ENCODE measurements at regions not wholly inside any gene's neighbourhood (a gene's known extent, or its start where the extent isn't known, plus 50 kb on each side); places are given as distances from the start of the nearest gene placed in this dataset.

DNA sequence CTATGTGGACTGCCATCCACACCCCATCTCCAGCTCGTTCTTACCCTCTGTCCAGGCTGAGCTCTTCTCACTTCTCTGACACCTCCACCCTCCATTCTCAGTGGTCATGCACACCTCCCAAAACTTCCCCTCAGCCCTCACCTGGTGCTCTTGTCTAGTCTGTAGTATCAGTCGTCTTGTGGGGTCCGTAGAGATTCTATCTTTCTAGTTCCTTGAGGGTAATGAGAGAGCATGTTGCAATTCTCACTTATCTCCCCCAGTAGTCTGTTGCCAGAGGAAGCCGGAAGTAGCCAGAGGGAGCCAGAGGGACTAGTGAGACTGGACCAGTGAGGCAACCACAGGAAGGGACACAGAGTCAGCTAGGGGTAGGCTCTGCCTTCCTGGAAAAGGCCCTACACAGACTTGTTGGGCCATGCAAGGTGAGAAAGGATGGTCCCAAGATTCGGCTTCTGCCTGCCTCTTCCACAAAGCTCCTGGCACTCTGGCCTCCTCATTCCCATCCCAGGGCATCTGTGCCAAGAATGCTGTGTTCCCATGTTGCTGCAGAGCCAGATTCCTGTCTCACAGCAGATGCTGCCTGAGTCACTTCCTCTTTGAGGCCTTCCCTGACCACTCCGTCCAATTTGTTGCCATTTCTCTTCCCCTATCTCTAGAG is 50.6 kb upstream of the DUSP5 start:
- Histone ChIP-seq H3K4me1 (ENCODE audit: control insufficient read depth, extremely low read depth, insufficient read depth, low read length) (peaks cover 19% of the 10 kb centered on the region), H3K9me3 (ENCODE audit: control insufficient read depth, low read depth, low read length) (no peaks in the 10 kb centered on the region), H3K9me1 (ENCODE audit: control insufficient read depth, extremely low read depth, insufficient read depth, low read length) (no peaks in the 10 kb centered on the region), H3K27ac (ENCODE audit: control insufficient read depth, insufficient read depth, low read length) (peak overlapping the region; percentile 60), H3K27me3 (ENCODE audit: control insufficient read depth, extremely low read depth, insufficient read depth, low read length) (no peaks in the 10 kb centered on the region), H3K36me3 (ENCODE audit: control insufficient read depth in 2 of 2, extremely low read depth in 1 of 2, insufficient read depth in 2 of 2, low read length in 2 of 2) (no peaks in the 10 kb centered on the region), H3K79me2 (ENCODE audit: control insufficient read depth, insufficient read depth, low read length) (no peaks in the 10 kb centered on the region), H3K4me2 (ENCODE audit: control insufficient read depth, extremely low read depth, insufficient read depth, low read depth, low read length) (peak overlapping the region; percentile 61), H4K20me1 (ENCODE audit: control insufficient read depth, extremely low read depth, insufficient read depth, low read length) (no peaks in the 10 kb centered on the region), H2AFZ (ENCODE audit: control insufficient read depth, low read length) (peak overlapping the region; percentile 84), H3K9ac (ENCODE audit: control insufficient read depth, extremely low read depth, insufficient read depth, low read length) (no peak overlapping the region), H3K4me3 (ENCODE audit: control insufficient read depth in 2 of 3, extremely low read depth in 1 of 3, insufficient read depth in 2 of 3, low read depth in 1 of 3, low read length in 3 of 3) (no peak overlapping the region)
- DNase-seq (ENCODE audit: low read depth, low spot score) (peak; percentile 66), FAIRE-seq (peak; percentile 100)
- dilution Hi-C loops (cut with MboI; ENCODE audit: extremely low pct_ligation_motif_present, low sequenced_read_pairs) = no loop called here
- TF ChIP-seq, protein P1, sequence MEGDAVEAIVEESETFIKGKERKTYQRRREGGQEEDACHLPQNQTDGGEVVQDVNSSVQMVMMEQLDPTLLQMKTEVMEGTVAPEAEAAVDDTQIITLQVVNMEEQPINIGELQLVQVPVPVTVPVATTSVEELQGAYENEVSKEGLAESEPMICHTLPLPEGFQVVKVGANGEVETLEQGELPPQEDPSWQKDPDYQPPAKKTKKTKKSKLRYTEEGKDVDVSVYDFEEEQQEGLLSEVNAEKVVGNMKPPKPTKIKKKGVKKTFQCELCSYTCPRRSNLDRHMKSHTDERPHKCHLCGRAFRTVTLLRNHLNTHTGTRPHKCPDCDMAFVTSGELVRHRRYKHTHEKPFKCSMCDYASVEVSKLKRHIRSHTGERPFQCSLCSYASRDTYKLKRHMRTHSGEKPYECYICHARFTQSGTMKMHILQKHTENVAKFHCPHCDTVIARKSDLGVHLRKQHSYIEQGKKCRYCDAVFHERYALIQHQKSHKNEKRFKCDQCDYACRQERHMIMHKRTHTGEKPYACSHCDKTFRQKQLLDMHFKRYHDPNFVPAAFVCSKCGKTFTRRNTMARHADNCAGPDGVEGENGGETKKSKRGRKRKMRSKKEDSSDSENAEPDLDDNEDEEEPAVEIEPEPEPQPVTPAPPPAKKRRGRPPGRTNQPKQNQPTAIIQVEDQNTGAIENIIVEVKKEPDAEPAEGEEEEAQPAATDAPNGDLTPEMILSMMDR (optimal IDR thresholded peaks at IDR 0.05 in 1 of 3, IDR thresholded peaks at IDR 0.05 in 1 of 3, conservative IDR thresholded peaks at IDR 0.05 in 1 of 3; ENCODE audit: extremely low read depth in 1 of 3, insufficient read depth in 2 of 3, low read length in 3 of 3) = peak in 2 of 3 experiments; percentile 6 to 42
- no peak for TF ChIP-seq EZH2 (IDR thresholded peaks at IDR 0.05; ENCODE audit: low read length)

- Histone ChIP-seq H3K4me3 (ENCODE audit: control insufficient read depth in 2 of 3, extremely low read depth in 1 of 3, insufficient read depth in 2 of 3, low read depth in 1 of 3, low read length in 3 of 3) (no peak overlapping the region), H3K9me3 (ENCODE audit: control insufficient read depth, low read depth, low read length) (no peaks in the 10 kb centered on the region), H3K4me2 (ENCODE audit: control insufficient read depth, extremely low read depth, insufficient read depth, low read depth, low read length) (no peak overlapping the region), H3K36me3 (ENCODE audit: control insufficient read depth in 2 of 2, extremely low read depth in 1 of 2, insufficient read depth in 2 of 2, low read length in 2 of 2) (no peaks in the 10 kb centered on the region), H3K27me3 (ENCODE audit: control insufficient read depth, extremely low read depth, insufficient read depth, low read length) (no peaks in the 10 kb centered on the region), H3K79me2 (ENCODE audit: control insufficient read depth, insufficient read depth, low read length) (no peaks in the 10 kb centered on the region), H3K27ac (ENCODE audit: control insufficient read depth, insufficient read depth, low read length) (peak overlapping the region; percentile 11), H3K9me1 (ENCODE audit: control insufficient read depth, extremely low read depth, insufficient read depth, low read length) (no peaks in the 10 kb centered on the region), H4K20me1 (ENCODE audit: control insufficient read depth, extremely low read depth, insufficient read depth, low read length) (no peaks in the 10 kb centered on the region), H3K4me1 (ENCODE audit: control insufficient read depth, extremely low read depth, insufficient read depth, low read length) (peaks cover 19% of the 10 kb centered on the region), H3K9ac (ENCODE audit: control insufficient read depth, extremely low read depth, insufficient read depth, low read length) (no peak overlapping the region), H2AFZ (ENCODE audit: control insufficient read depth, low read length) (no peak overlapping the region)
- no peak for DNase-seq (ENCODE audit: low read depth, low spot score)
- no peak for TF ChIP-seq EZH2 (IDR thresholded peaks at IDR 0.05; ENCODE audit: low read length)
- TF ChIP-seq, protein P1 (optimal IDR thresholded peaks at IDR 0.05 in 1 of 3, IDR thresholded peaks at IDR 0.05 in 1 of 3, conservative IDR thresholded peaks at IDR 0.05 in 1 of 3; ENCODE audit: extremely low read depth in 1 of 3, insufficient read depth in 2 of 3, low read length in 3 of 3) = no peak
- dilution Hi-C loops (cut with MboI; ENCODE audit: extremely low pct_ligation_motif_present, low sequenced_read_pairs) = no loop called here
- no peak for FAIRE-seq
These were observed 49.8 kb upstream of the DUSP5 start for GRCh38 chr10:110447886-110448285.

All from keratinocyte (primary cell).